GM18951 (cell line): ENCODE measurements at regions not wholly inside any gene's neighbourhood (a gene's known extent, or its start where the extent isn't known, plus 50 kb on each side); places are given as distances from the start of the nearest gene placed in this dataset.

Experiments
- POLR2A ChIP-seq: IDR thresholded peaks from 4 replicates; pipeline ENCODE4 v1.6.1; 2011; ENCODE audit warnings: mild to moderate bottlenecking; ENCODE audit not compliant: insufficient read length, insufficient read depth; ENCODE audit errors: extremely low read depth
- in situ Hi-C: fragments of 300-500 bp; cut with MboI; formaldehyde crosslinking; loops from one replicate; pipeline ENCODE4 v1.12.0; 2022; ENCODE audit warnings: low sequenced_read_pairs, mixed read lengths, inconsistent platforms; ENCODE audit not compliant: unreplicated experiment

DNA sequence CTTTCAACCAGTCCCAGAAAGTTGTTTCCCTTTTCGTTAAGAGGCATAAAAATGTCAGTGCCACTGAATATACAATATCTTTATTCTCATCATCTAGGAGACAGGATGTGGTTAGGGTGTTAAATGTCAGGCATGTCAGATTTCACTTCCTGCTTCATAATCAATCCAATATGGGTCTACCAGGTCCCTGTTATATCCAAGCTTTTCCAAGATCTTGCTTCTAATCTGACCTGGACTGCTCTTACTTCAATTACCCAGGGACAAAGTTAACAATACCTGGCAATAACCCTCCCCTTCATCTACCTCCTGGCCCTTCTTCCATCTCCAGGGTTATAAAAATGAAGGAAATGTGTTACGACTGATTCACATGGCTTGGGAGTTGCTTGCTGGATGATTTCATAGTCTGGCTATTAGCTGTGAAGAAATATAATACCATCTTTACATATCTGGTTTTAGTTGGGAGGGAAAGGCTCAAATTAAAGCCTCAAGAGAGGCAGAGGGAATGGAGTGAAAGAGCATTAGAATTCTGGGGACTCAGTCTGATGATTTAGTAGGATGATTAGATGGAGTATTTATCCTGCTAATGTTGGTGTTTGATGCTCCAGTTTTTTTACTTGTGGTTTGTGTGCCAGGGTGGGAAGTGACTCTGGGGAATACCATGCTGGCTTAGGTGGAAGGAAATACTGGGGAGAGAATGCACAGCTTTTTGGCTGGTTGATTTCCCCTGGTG, 534.3 kb downstream of the ETS1 start:
- in situ Hi-C loops = no loop called here
- no peak for TF ChIP-seq POLR2A

DNA sequence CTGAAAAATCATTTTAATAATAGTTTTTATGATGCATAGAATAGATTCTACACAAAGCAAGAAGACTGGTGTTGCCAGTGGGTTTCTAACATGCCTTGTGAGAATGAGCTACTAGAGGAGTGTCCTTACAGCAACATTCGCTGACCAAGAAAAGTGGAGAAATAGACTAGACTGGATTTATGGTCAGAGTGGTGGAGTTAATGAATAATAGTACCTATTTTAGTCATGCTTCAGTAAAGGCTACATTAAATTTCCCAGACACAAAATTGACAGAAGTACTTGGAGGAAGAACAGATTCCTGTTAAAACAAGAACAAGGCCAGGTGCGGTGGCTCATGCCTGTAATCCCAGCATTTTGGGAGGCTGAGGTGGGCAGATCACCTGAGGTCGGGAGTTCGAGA, 539.2 kb downstream of the ETS1 start:
- TF ChIP-seq POLR2A = no peak
- in situ Hi-C loops = loop anchor here (25.0 kb wide), 1 partner anchor 589 kb away; no protein-coding TSS in a partner anchor

DNA sequence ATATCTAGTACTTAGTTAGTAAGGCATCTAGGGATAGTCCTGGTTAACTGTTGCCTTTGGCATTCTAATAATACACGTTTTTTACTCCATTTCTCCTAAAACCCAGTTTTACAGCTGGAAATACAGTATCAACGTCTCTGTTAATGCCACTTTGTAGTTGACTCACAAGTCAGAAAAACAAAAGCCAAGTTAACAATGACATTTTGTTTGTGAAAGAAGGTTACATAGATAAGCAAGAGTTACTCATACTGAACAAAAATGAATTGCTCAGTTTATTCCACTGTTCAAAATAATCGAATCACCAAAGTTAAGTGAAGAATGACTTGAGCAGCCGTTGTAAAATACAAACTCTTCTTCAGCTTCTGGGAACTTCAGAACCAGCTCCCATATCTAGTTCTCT, 540.3 kb downstream of the ETS1 start:
- in situ Hi-C loops = loop anchor here (25.0 kb wide), 1 partner anchor 590 kb away; no protein-coding TSS in a partner anchor

DNA sequence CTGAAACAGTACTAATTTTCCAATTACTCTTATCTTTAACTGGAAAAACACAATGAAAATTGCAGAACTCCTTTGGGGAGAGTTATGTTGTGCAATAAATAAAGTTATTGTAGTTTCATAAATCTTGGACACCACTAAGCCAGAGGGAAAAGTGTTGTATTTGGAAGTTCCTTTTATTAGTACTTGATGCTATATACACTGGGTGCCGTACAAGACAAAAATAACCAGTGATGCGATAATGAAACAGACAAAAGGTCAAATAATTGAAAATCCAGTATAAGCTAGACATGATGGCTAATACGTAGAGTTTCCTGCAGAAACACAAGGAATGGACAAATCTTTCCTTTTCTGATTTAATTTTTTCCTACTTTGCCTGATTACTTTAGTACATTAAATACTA, 541.1 kb downstream of the ETS1 start:
- in situ Hi-C loops = loop anchor here (25.0 kb wide), 1 partner anchor 591 kb away; no protein-coding TSS in a partner anchor
- TF ChIP-seq POLR2A = no peak

More for the DNA sequence above, 540.3 kb downstream of the ETS1 start:
- TF ChIP-seq POLR2A = no peak

DNA sequence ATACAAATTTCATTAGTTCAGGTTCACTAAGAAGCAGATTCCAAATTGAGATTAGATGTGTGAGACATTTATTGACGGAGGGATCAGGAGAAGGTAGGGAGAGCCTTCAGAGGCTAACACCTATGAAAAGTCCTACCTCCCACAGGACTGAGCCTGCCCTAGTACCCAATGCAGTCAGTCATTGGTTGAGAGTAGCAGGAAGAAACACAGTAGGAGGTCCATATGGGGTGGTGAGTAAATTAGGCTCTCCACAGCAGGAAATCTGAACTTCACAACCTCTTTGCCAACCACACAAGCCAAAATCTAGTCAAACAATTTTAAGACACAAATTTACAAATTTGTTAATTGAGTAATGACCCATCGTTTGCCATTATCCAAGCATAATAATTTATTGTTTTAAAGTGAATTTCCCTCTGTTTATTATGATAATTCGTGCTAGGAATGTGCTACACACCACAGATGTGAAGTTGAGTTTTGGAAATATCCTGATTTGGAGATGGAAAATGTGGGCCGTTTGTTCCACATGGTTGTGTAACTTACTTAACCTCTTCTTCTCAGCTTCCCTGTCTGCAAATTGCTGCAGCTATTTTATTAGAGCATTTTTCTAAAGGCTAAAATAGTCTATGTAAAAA, 542.1 kb downstream of the ETS1 start:
- in situ Hi-C loops = loop anchor here (25.0 kb wide), 1 partner anchor 592 kb away; no protein-coding TSS in a partner anchor
- no peak for TF ChIP-seq POLR2A

DNA sequence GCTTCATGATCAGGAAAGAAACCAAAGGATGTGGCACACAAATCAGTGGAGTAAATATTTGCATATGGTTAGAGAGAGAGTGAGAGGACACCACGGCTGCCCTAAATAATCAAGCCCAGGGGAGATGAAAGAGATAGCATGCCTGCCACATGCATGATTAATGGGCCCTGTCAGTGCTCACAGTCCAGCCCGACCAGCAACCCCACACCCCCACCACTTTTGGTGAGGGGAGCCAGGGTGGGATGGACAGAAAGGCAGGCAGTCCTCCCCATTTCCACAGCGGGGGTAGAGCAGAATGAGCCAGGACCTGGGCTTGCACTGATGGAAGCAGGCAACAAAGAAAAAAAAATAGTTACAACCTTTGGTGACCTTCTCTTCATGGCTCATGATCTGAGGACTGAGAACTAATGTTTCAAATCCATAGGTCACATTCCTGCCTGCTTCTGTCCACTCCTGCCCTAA, 545.0 kb downstream of the ETS1 start:
- TF ChIP-seq POLR2A = no peak
- in situ Hi-C loops = loop anchor here (25.0 kb wide), 1 partner anchor 595 kb away; no protein-coding TSS in a partner anchor

GRCh38 chr11:128040603-128041002, 546.8 kb downstream of the ETS1 start:
- in situ Hi-C loops = loop anchor here (25.0 kb wide), 1 partner anchor 597 kb away; no protein-coding TSS in a partner anchor
- TF ChIP-seq POLR2A = no peak

- in situ Hi-C loops = loop anchor here (10.0 to 25.0 kb wide), 2 partner anchors 125 to 598 kb away; no protein-coding TSS in a partner anchor
- no peak for TF ChIP-seq POLR2A
Measured at GRCh38 chr11:128039140-128040021, 548.0 kb downstream of the ETS1 start.

GRCh38 chr11:128036556-128037093, 550.7 kb downstream of the ETS1 start:
- in situ Hi-C loops = loop anchor here (10.0 to 25.0 kb wide), 2 partner anchors 128 to 601 kb away; no protein-coding TSS in a partner anchor
- no peak for TF ChIP-seq POLR2A

GRCh38 chr11:128036006-128036405, 551.4 kb downstream of the ETS1 start:
- TF ChIP-seq POLR2A = no peak
- in situ Hi-C loops = loop anchor here (10.0 to 25.0 kb wide), 2 partner anchors 129 to 601 kb away; no protein-coding TSS in a partner anchor

DNA sequence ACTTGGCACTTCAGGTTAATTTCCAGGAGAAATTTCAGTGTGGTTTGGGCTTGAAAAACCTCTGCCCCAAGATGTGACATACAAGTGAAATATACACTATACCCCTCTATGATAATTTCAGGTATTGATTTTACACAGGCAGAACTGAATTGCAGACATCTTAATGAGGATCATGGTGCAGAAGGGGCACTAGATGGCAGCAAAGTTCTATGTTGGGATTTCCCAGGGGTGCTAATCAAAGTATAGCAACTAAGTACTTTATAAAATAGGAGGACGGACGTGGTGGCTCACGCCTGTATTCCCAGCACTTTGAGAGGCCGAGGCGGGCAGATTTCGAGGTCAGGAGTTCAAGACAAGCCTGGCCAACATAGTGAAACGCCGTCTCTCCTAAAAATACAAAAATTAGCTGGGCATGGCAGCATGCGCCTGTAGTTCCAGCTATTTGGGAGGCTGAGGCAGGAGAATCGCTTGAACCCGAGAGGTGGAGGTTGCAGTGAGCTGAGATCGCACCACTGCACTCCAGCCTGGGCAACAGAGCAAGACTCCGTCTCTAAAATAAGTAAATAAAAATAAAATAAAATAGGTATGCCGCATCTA, 555.7 kb downstream of the ETS1 start:
- in situ Hi-C loops = loop anchor here (10.0 to 25.0 kb wide), 2 partner anchors 133 to 606 kb away; no protein-coding TSS in a partner anchor

- in situ Hi-C loops = loop anchor here (25.0 kb wide), 1 partner anchor 608 kb away; no protein-coding TSS in a partner anchor
- TF ChIP-seq POLR2A = no peak
Measured at GRCh38 chr11:128029219-128029722, 558.1 kb downstream of the ETS1 start.
